CD4-positive, alpha-beta T cell treated with Interleukin-15 for 4 hours (primary cell): ENCODE measurements at regions not wholly inside any gene's neighbourhood (a gene's known extent, or its start where the extent isn't known, plus 50 kb on each side); places are given as distances from the start of the nearest gene placed in this dataset.
A peak's percentile ranks its signal among the peaks of the same experiment; 100 is the strongest.
"Not testable (repeated sequence)": the region's sequence is repeated elsewhere in the genome, so short reads cannot be mapped to it uniquely, and the experiment has no call there.

Experiments
- DNase-seq: peaks from one replicate; pipeline ENCODE4 v3.0.0-alpha.2; 2020; ENCODE audit warnings: low spot score

- DNase-seq, result peak; percentile 48
These were observed 52.2 kb upstream of the MKI67 start for GRCh38 chr10:128178302-128178958.

- peak; percentile 60 for DNase-seq
These were observed 54.6 kb upstream of the MKI67 start for GRCh38 chr10:128180843-128181242.

- DNase-seq, result no peak
These were observed 59.4 kb upstream of the MKI67 start for GRCh38 chr10:128185627-128186026.

GRCh38 chr10:128186959-128187787 lies 61.0 kb upstream of the MKI67 start:
- peak; percentile 38 for DNase-seq

- no peak for DNase-seq
These were observed 61.6 kb upstream of the MKI67 start for GRCh38 chr10:128187788-128188185.

GRCh38 chr10:128189176-128189575 lies 63.0 kb upstream of the MKI67 start:
- DNase-seq, result no peak

- DNase-seq, result no peak
These were observed 65.6 kb upstream of the MKI67 start for GRCh38 chr10:128191847-128192246.

GRCh38 chr10:128201826-128202225 lies 75.6 kb upstream of the MKI67 start:
- DNase-seq, result not testable (repeated sequence)

- no peak for DNase-seq
These were observed 76.8 kb upstream of the MKI67 start for GRCh38 chr10:128203028-128203427.

- DNase-seq, result not testable (repeated sequence)
These were observed 79.4 kb upstream of the MKI67 start for GRCh38 chr10:128205591-128205990.

- DNase-seq, result no peak
These were observed 80.5 kb upstream of the MKI67 start for GRCh38 chr10:128206676-128207075.

GRCh38 chr10:128209862-128210214 lies 83.6 kb upstream of the MKI67 start:
- DNase-seq, result no peak

- DNase-seq, result peak; percentile 78
These were observed 84.2 kb upstream of the MKI67 start for GRCh38 chr10:128210215-128211063.

GRCh38 chr10:128211064-128211504 lies 84.9 kb upstream of the MKI67 start:
- no peak for DNase-seq

GRCh38 chr10:128211953-128212727 lies 85.9 kb upstream of the MKI67 start:
- DNase-seq, result peak; percentile 84

GRCh38 chr10:128213156-128213555 lies 86.9 kb upstream of the MKI67 start:
- DNase-seq, result no peak

GRCh38 chr10:128215733-128216132 lies 89.5 kb upstream of the MKI67 start:
- no peak for DNase-seq

GRCh38 chr10:128217136-128217535 lies 90.9 kb upstream of the MKI67 start:
- DNase-seq, result no peak

GRCh38 chr10:128218161-128218560 lies 91.9 kb upstream of the MKI67 start:
- DNase-seq, result no peak

- no peak for DNase-seq
These were observed 93.1 kb upstream of the MKI67 start for GRCh38 chr10:128219295-128219694.

- DNase-seq, result no peak
These were observed 93.8 kb upstream of the MKI67 start for GRCh38 chr10:128220021-128220420.

GRCh38 chr10:128221117-128221516 lies 94.9 kb upstream of the MKI67 start:
- no peak for DNase-seq
